Colonic mucosa (tissue), 4 donors: ENCODE measurements at regions not wholly inside any gene's neighbourhood (a gene's known extent, or its start where the extent isn't known, plus 50 kb on each side); places are given as distances from the start of the nearest gene placed in this dataset.

Experiments
- DNase-seq: peaks from one replicate; pipeline ENCODE4 v3.0.0-alpha.2; 2020
- H3K27ac ChIP-seq: fragments of 200-600 bp; one replicate; pipeline ENCODE4 v1.8.0; 2021
- H3K27me3 ChIP-seq: fragments of 200-600 bp; one replicate; pipeline ENCODE4 v1.8.0; 2021
- H3K36me3 ChIP-seq: fragments of 200-600 bp; one replicate; pipeline ENCODE4 v1.8.0; 2021
- H3K4me1 ChIP-seq: fragments of 200-600 bp; one replicate; pipeline ENCODE4 v1.8.0; 2021; ENCODE audit warnings: mild to moderate bottlenecking
- H3K4me3 ChIP-seq: fragments of 200-600 bp; one replicate; pipeline ENCODE4 v1.8.0; 2021
- H3K9ac ChIP-seq, 2 donors: one replicate each; pipeline ENCODE4 v1.7.0; 2013; ENCODE audit warnings: control low read depth in 2 of 2, low read depth in 2 of 2, low read length in 2 of 2
- H3K9me3 ChIP-seq: fragments of 200-600 bp; one replicate; pipeline ENCODE4 v1.8.0; 2021
- CTCF ChIP-seq: fragments of 200-600 bp; IDR thresholded peaks from one replicate; pipeline ENCODE4 v1.8.0; 2022; ENCODE audit warnings: antibody characterized with exemption, mild to moderate bottlenecking
- intact Hi-C: fragments of 100-400 bp; cut with DNase I; formaldehyde crosslinking; loops from one replicate; pipeline ENCODE4 v1.14.1; 2022
- donor health status: healthy.
- donor health status: DM: no; HTN: no; CAD: no.
- donor health status: DM: no; HTN: no; CAD: no.

GRCh38 chr3:30510596-30510995, 95.8 kb upstream of the TGFBR2 start:
- intact Hi-C loops, result loop anchor here (10.0 kb wide), 1 partner anchor 1016 kb away; no protein-coding TSS in a partner anchor
- Histone ChIP-seq H3K9me3 (no peaks in the 10 kb centered on the region), H3K9ac (no peak overlapping the region), H3K4me1 (no peaks in the 10 kb centered on the region), H3K36me3 (no peaks in the 10 kb centered on the region), H3K27ac (no peak overlapping the region), H3K4me3 (no peak overlapping the region), H3K27me3 (no peaks in the 10 kb centered on the region)
- no peak for TF ChIP-seq CTCF
- DNase-seq, result no peak

- Histone ChIP-seq H3K27ac (no peak overlapping the region), H3K4me3 (no peak overlapping the region), H3K9ac (no peak overlapping the region), H3K4me1 (no peaks in the 10 kb centered on the region), H3K27me3 (no peaks in the 10 kb centered on the region), H3K36me3 (no peaks in the 10 kb centered on the region), H3K9me3 (no peaks in the 10 kb centered on the region)
- no peak for DNase-seq
- intact Hi-C loops, result loop anchor here (10.0 kb wide), 1 partner anchor 1017 kb away; no protein-coding TSS in a partner anchor
- no peak for TF ChIP-seq CTCF
These were observed 94.7 kb upstream of the TGFBR2 start for GRCh38 chr3:30511524-30512251.

- no peak overlapping the region for H3K9ac ChIP-seq
- no peak for TF ChIP-seq CTCF
- H3K9me3 ChIP-seq, result no peaks in the 10 kb centered on the region
- H3K27ac ChIP-seq, result no peak overlapping the region
- H3K36me3 ChIP-seq, result no peaks in the 10 kb centered on the region
- H3K27me3 ChIP-seq, result no peaks in the 10 kb centered on the region
- intact Hi-C loops, result loop anchor here (10.0 kb wide), 1 partner anchor 1018 kb away; no protein-coding TSS in a partner anchor
- H3K4me3 ChIP-seq, result no peak overlapping the region
- no peaks in the 10 kb centered on the region for H3K4me1 ChIP-seq
- no peak for DNase-seq
These were observed 93.8 kb upstream of the TGFBR2 start for GRCh38 chr3:30512576-30512975.

- no peak for TF ChIP-seq CTCF
- intact Hi-C loops, result loop anchor here (10.0 kb wide), 1 partner anchor 1019 kb away; no protein-coding TSS in a partner anchor
- no peak for DNase-seq
- no peaks in the 10 kb centered on the region for H3K36me3 ChIP-seq
- H3K4me3 ChIP-seq, result no peak overlapping the region
- H3K4me1 ChIP-seq, result no peaks in the 10 kb centered on the region
- no peaks in the 10 kb centered on the region for H3K27me3 ChIP-seq
- no peak overlapping the region for H3K9ac ChIP-seq
- H3K27ac ChIP-seq, result no peak overlapping the region
- H3K9me3 ChIP-seq, result no peaks in the 10 kb centered on the region
These were observed 92.8 kb upstream of the TGFBR2 start for GRCh38 chr3:30513374-30514152.

- H3K27ac ChIP-seq, result no peak overlapping the region
- TF ChIP-seq CTCF, result no peak
- intact Hi-C loops, result loop anchor here (10.0 kb wide), 1 partner anchor 1021 kb away; no protein-coding TSS in a partner anchor
- no peak overlapping the region for H3K9ac ChIP-seq
- H3K4me3 ChIP-seq, result no peak overlapping the region
- H3K4me1 ChIP-seq, result no peaks in the 10 kb centered on the region
- no peaks in the 10 kb centered on the region for H3K9me3 ChIP-seq
- no peak for DNase-seq
- no peaks in the 10 kb centered on the region for H3K27me3 ChIP-seq
- H3K36me3 ChIP-seq, result no peaks in the 10 kb centered on the region
These were observed 90.2 kb upstream of the TGFBR2 start for GRCh38 chr3:30516238-30516637.
